Trophoblast cell (in vitro differentiated cells and primary cell): ENCODE measurements at regions not wholly inside any gene's neighbourhood (a gene's known extent, or its start where the extent isn't known, plus 50 kb on each side); places are given as distances from the start of the nearest gene placed in this dataset.

ENCODE experiments used
- DNase-seq, 2 donors: peaks; one replicate each; pipeline ENCODE4 v3.0.0-alpha.2; 2016
- H2AFZ ChIP-seq: 2 replicates; pipeline ENCODE4 v1.6.1; 2013; ENCODE audit warnings: low read length, moderate library complexity, mild to moderate bottlenecking; ENCODE audit not compliant: insufficient read depth, poor library complexity
- H2AK5ac ChIP-seq: 2 replicates; pipeline ENCODE4 v1.6.1; 2013; ENCODE audit warnings: mild to moderate bottlenecking, low read length
- H2BK120ac ChIP-seq: 2 replicates; pipeline ENCODE4 v1.6.1; 2013; ENCODE audit warnings: low read length, mild to moderate bottlenecking, moderate library complexity; ENCODE audit not compliant: insufficient read depth, poor library complexity
- H2BK12ac ChIP-seq: 2 replicates; pipeline ENCODE4 v1.6.1; 2013; ENCODE audit warnings: mild to moderate bottlenecking, low read length, moderate library complexity
- H2BK5ac ChIP-seq: 2 replicates; pipeline ENCODE4 v1.6.1; 2013; ENCODE audit warnings: low read length, low read depth, moderate library complexity, mild to moderate bottlenecking; ENCODE audit not compliant: poor library complexity
- H3K14ac ChIP-seq: 2 replicates; pipeline ENCODE4 v1.6.1; 2013; ENCODE audit warnings: mild to moderate bottlenecking, low read length
- H3K18ac ChIP-seq: 2 replicates; pipeline ENCODE4 v1.6.1; 2013; ENCODE audit warnings: mild to moderate bottlenecking, low read length
- H3K23ac ChIP-seq: 2 replicates; pipeline ENCODE4 v1.6.1; 2013; ENCODE audit warnings: low read length
- H3K27ac ChIP-seq: 2 replicates; pipeline ENCODE4 v1.5.1; 2013; ENCODE audit warnings: low read depth, mild to moderate bottlenecking, inconsistent platforms, low read length, moderate library complexity
- H3K27me3 ChIP-seq: 2 replicates; pipeline ENCODE4 v1.6.1; 2013; ENCODE audit warnings: inconsistent platforms, mild to moderate bottlenecking, low read length, moderate library complexity; ENCODE audit not compliant: insufficient read depth
- H3K36me3 ChIP-seq, 2 experiments: 1 replicate in 1 of 2; 2 replicates in 1 of 2; pipeline ENCODE4 v1.6.1; 2013; ENCODE audit warnings: low read length in 2 of 2, mild to moderate bottlenecking in 2 of 2, moderate library complexity in 1 of 2; ENCODE audit not compliant: insufficient read depth in 2 of 2, control insufficient read depth in 1 of 2
- H3K4ac ChIP-seq: 2 replicates; pipeline ENCODE4 v1.6.1; 2013; ENCODE audit warnings: low read depth, mild to moderate bottlenecking, low read length, moderate library complexity
- H3K4me1 ChIP-seq, 2 experiments: 1 replicate in 1 of 2; 2 replicates in 1 of 2; pipeline ENCODE4 v1.6.1; 2013; ENCODE audit warnings: low read length in 2 of 2, mild to moderate bottlenecking in 2 of 2, moderate library complexity in 1 of 2; ENCODE audit not compliant: insufficient read depth in 2 of 2, control insufficient read depth in 1 of 2
- H3K4me2 ChIP-seq: 2 replicates; pipeline ENCODE4 v1.6.1; 2013; ENCODE audit warnings: inconsistent platforms, mild to moderate bottlenecking, low read length, moderate library complexity
- H3K4me3 ChIP-seq: 2 replicates; pipeline ENCODE4 v1.5.1; 2013; ENCODE audit warnings: mild to moderate bottlenecking, low read depth, low read length, inconsistent platforms
- H3K79me1 ChIP-seq: one replicate; pipeline ENCODE4 v1.6.1; 2013; ENCODE audit warnings: low read length
- H3K79me2 ChIP-seq: 2 replicates; pipeline ENCODE4 v1.6.1; 2013; ENCODE audit warnings: low read length, mild to moderate bottlenecking; ENCODE audit not compliant: control insufficient read depth, insufficient read depth, poor library complexity
- H3K9ac ChIP-seq: 2 replicates; pipeline ENCODE4 v1.6.1; 2013; ENCODE audit warnings: mild to moderate bottlenecking, low read length
- H3K9me3 ChIP-seq: 2 replicates; pipeline ENCODE4 v1.6.1; 2013; ENCODE audit warnings: low read depth, mild to moderate bottlenecking, control low read depth, inconsistent platforms, low read length; ENCODE audit not compliant: insufficient read depth
- H4K12ac ChIP-seq: 2 replicates; pipeline ENCODE4 v1.6.1; 2013; ENCODE audit warnings: low read depth, mild to moderate bottlenecking, low read length, moderate library complexity
- H4K8ac ChIP-seq: 2 replicates; pipeline ENCODE4 v1.6.1; 2013; ENCODE audit warnings: low read depth, mild to moderate bottlenecking, low read length, moderate library complexity
- H4K91ac ChIP-seq: one replicate; pipeline ENCODE4 v1.6.1; 2013; ENCODE audit warnings: low read depth, mild to moderate bottlenecking, low read length, moderate library complexity
- WGBS: extraction: QIAGEN DNeasy Blood & Tissue Kit; methylation state at CpG from one replicate; pipeline ENCODE4 v1.1.7; 2013; ENCODE audit warnings: missing lambda C conversion rate; ENCODE audit not compliant: insufficient read length, insufficient coverage; ENCODE audit errors: extremely low coverage; 5-methylcytosine and 5-hydroxymethylcytosine counted together

DNA sequence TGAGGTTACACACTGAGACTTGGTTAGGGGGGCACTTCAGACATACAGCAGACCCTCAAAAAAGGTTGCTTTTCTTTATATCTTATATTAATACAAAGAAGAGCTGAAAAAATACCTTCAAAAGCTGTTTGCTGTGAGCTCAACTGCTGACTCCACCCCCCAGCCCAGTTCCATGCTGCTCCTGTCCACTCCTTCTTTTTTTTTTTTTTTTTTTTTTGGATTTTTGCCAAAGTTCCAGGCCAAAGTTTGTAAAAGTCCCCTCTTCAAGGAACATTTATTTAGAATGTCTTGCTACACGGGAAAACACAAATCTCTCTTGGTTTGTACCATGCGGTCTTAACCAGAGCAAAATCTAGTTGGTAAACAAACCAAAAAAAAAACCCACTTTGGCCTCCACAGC, 85.3 kb upstream of the AKAP12 start:
- Histone ChIP-seq H2BK120ac (no peak overlapping the region), H3K36me3 (no peaks in the 10 kb centered on the region), H3K4me3 (no peak overlapping the region), H2BK5ac (no peak overlapping the region), H2AK5ac (no peak overlapping the region), H4K8ac (no peak overlapping the region), H2AFZ (no peak overlapping the region), H3K14ac (no peak overlapping the region), H3K27ac (no peak overlapping the region), H3K4me1 (no peaks in the 10 kb centered on the region), H3K4me2 (no peak overlapping the region), H2BK12ac (no peak overlapping the region), H3K79me2 (no peaks in the 10 kb centered on the region), H3K18ac (no peak overlapping the region), H3K9me3 (peaks cover 4% of the 10 kb centered on the region), H3K27me3 (no peaks in the 10 kb centered on the region), H3K23ac (no peak overlapping the region), H4K91ac (no peak overlapping the region), H4K12ac (no peak overlapping the region), H3K79me1 (no peaks in the 10 kb centered on the region), H3K4ac (no peak overlapping the region), H3K9ac (no peak overlapping the region)
- DNase-seq = peak in 1 of 2 donors; percentile 22
- WGBS = no CpG with 5 or more reads among the region's 2 CpGs

DNA sequence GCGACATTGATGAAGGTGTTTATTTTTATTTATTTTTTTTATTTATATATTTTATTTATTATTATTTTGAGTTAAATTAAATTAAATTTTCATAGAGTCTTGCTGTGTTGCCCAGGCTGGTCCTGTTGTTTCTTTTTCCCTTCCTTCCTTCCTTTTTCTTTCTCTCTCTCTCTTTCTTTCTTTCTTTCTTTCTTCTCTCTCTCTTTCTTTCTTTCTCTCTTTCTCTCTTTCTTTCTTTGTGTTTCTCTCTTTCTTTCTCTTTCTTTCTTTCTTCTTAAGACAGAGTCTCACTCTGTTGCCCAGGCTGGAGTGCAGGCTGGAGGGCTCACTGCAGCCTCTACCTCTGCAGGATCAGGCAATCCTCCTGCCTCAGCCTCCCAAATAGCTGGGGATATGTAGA, 84.7 kb upstream of the AKAP12 start:
- Histone ChIP-seq H3K4me2 (no peak overlapping the region), H3K23ac (no peak overlapping the region)

DNA sequence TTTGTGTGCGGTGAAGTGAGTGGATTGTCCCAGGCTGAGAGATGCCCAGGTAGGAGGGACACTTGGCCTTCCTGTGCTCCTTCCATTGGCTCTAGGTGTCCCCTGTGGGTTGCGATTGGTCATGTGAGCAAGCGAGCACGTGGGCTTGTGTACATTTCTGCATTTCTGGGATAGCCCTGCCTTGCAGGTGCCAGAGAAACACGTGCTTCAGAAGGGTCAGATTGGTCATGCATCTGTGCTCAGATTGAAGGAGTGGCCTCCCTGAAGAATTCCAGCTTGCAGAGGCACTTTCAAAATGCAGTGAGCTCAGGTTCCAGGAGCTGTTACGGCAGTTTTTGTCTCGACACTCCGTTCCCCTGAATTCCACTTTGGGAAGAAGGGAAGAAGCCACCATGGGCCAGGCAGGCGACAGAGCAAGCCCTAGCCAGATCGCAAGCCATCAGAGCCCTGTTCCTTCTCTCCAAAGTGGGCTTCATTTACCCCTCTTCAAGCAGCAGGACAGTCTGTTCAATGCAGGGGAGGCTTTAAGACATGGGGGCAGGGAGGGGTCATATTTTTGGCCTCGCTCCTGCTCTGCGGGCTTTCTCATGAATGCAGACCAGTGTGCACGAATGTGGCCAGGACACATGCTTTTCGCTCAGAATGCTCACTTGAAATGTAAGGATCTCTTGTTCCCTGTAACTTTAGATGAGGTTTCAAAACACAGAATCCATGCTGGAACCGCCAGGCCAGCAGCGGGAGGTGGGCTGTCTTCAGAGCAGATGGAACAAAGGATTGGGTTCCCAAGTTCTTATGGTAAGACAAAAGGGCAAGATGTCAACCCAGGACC, 78.6 kb upstream of the AKAP12 start:
- no peaks in the 10 kb centered on the region for H3K27me3 ChIP-seq
- no CpG with 5 or more reads among the region's 16 CpGs for WGBS
- no peak overlapping the region for H2AK5ac ChIP-seq
- H2BK120ac ChIP-seq = no peak overlapping the region
- no peaks in the 10 kb centered on the region for H3K9me3 ChIP-seq
- H3K18ac ChIP-seq = no peak overlapping the region
- H2BK5ac ChIP-seq = no peak overlapping the region
- no peak overlapping the region for H4K91ac ChIP-seq
- H3K14ac ChIP-seq = no peak overlapping the region
- no peak overlapping the region for H4K12ac ChIP-seq
- H4K8ac ChIP-seq = no peak overlapping the region
- H3K27ac ChIP-seq = no peak overlapping the region
- no peak overlapping the region for H3K23ac ChIP-seq
- H3K4ac ChIP-seq = no peak overlapping the region
- no peak overlapping the region for H3K4me2 ChIP-seq
- peak; percentile 61 to 78 for DNase-seq
- no peak overlapping the region for H3K9ac ChIP-seq
- H3K79me2 ChIP-seq = no peaks in the 10 kb centered on the region
- no peak overlapping the region for H3K4me3 ChIP-seq
- no peaks in the 10 kb centered on the region for H3K36me3 ChIP-seq
- no peaks in the 10 kb centered on the region for H3K4me1 ChIP-seq
- H3K79me1 ChIP-seq = no peaks in the 10 kb centered on the region
- no peak overlapping the region for H2BK12ac ChIP-seq
- H2AFZ ChIP-seq = no peak overlapping the region

More for the DNA sequence above, 84.7 kb upstream of the AKAP12 start:
- no peaks in the 10 kb centered on the region for H3K79me2 ChIP-seq
- no peak overlapping the region for H2BK12ac ChIP-seq
- H2BK5ac ChIP-seq = no peak overlapping the region
- no CpG with 5 or more reads among the region's 1 CpG for WGBS
- no peak overlapping the region for H3K9ac ChIP-seq
- H4K91ac ChIP-seq = no peak overlapping the region
- H4K12ac ChIP-seq = no peak overlapping the region
- no peak overlapping the region for H2BK120ac ChIP-seq
- H2AFZ ChIP-seq = no peak overlapping the region
- H3K4me3 ChIP-seq = no peak overlapping the region
- H2AK5ac ChIP-seq = no peak overlapping the region
- peaks cover 4% of the 10 kb centered on the region for H3K9me3 ChIP-seq
- H4K8ac ChIP-seq = no peak overlapping the region
- no peak overlapping the region for H3K4ac ChIP-seq
- no peak overlapping the region for H3K18ac ChIP-seq
- H3K79me1 ChIP-seq = no peaks in the 10 kb centered on the region
- H3K4me1 ChIP-seq = no peaks in the 10 kb centered on the region
- H3K27ac ChIP-seq = no peak overlapping the region
- H3K14ac ChIP-seq = no peak overlapping the region
- no peak for DNase-seq
- no peaks in the 10 kb centered on the region for H3K36me3 ChIP-seq
- no peaks in the 10 kb centered on the region for H3K27me3 ChIP-seq

DNA sequence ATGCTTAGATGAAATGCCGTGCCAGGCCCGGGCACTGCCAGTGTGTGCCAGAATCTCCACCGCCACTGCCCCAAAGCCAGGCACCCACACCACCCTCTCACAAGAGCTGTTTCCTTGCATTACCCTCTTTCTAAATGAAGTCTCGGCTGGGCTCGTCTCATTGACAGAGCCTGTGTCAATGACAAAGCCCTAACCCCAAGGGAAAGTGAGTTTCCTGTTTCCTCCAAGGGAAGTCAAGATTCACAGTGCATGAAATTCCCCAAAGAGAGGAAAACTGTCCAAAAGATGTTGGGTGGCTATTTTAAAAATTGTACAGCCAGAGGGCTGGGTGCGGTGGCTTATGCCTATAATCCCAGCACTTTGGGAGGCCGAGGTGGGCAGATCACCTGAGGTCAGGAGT, 75.4 kb upstream of the AKAP12 start:
- Histone ChIP-seq H3K79me2 (no peaks in the 10 kb centered on the region), H2BK120ac (no peak overlapping the region), H3K4me2 (no peak overlapping the region), H2BK5ac (no peak overlapping the region), H3K4me1 (no peaks in the 10 kb centered on the region), H3K23ac (no peak overlapping the region), H3K9me3 (no peaks in the 10 kb centered on the region), H3K27ac (no peak overlapping the region), H2AK5ac (no peak overlapping the region), H3K18ac (no peak overlapping the region), H3K14ac (no peak overlapping the region), H2AFZ (no peak overlapping the region), H2BK12ac (no peak overlapping the region), H3K79me1 (no peaks in the 10 kb centered on the region), H4K91ac (no peak overlapping the region), H4K8ac (no peak overlapping the region), H3K4ac (no peak overlapping the region), H3K9ac (no peak overlapping the region), H3K27me3 (no peaks in the 10 kb centered on the region), H3K36me3 (no peaks in the 10 kb centered on the region), H4K12ac (no peak overlapping the region), H3K4me3 (no peak overlapping the region)
- DNase-seq = no peak
- WGBS = no CpG with 5 or more reads among the region's 7 CpGs
